Stimulated activated CD8-positive, alpha-beta memory T cell treated with anti-CD3 and anti-CD28 coated beads, Interleukin-15, amount 100 ng/mL, for 48 hours (primary cell): ENCODE measurements at regions not wholly inside any gene's neighbourhood (a gene's known extent, or its start where the extent isn't known, plus 50 kb on each side); places are given as distances from the start of the nearest gene placed in this dataset.
"Not testable (repeated sequence)": the region's sequence is repeated elsewhere in the genome, so short reads cannot be mapped to it uniquely, and the experiment has no call there.

Experiments
- DNase-seq, 2 donors: peaks; one replicate each; pipeline ENCODE4 v3.0.0-alpha.2; 2020; ENCODE audit warnings: low read depth in 2 of 2

GRCh38 chr3:69485489-69485888 is 99.6 kb upstream of the FRMD4B start:
- DNase-seq: no peak

GRCh38 chr3:69484507-69485393 is 98.9 kb upstream of the FRMD4B start:
- DNase-seq: no peak

GRCh38 chr3:69483449-69483848 is 97.6 kb upstream of the FRMD4B start:
- DNase-seq: no peak

- DNase-seq: not testable (repeated sequence)
Measured at GRCh38 chr3:69480986-69481385, 95.1 kb upstream of the FRMD4B start.

- no peak for DNase-seq
Measured at GRCh38 chr3:69474186-69474585, 88.3 kb upstream of the FRMD4B start.

- no peak for DNase-seq
Measured at GRCh38 chr3:69472093-69472492, 86.2 kb upstream of the FRMD4B start.

GRCh38 chr3:69463531-69463930 is 77.6 kb upstream of the FRMD4B start:
- DNase-seq: no peak

GRCh38 chr3:69462826-69463100 is 76.9 kb upstream of the FRMD4B start:
- no peak for DNase-seq

GRCh38 chr3:69462022-69462825 is 76.3 kb upstream of the FRMD4B start:
- DNase-seq: no peak

GRCh38 chr3:69460034-69460433 is 74.1 kb upstream of the FRMD4B start:
- DNase-seq: no peak

- DNase-seq: no peak
Measured at GRCh38 chr3:69458803-69459365, 73.0 kb upstream of the FRMD4B start.

GRCh38 chr3:69456631-69457030 is 70.7 kb upstream of the FRMD4B start:
- no peak for DNase-seq

- DNase-seq: no peak
Measured at GRCh38 chr3:69454204-69454787, 68.4 kb upstream of the FRMD4B start.

- no peak for DNase-seq
Measured at GRCh38 chr3:69452295-69452694, 66.4 kb upstream of the FRMD4B start.

GRCh38 chr3:69451594-69451993 is 65.7 kb upstream of the FRMD4B start:
- no peak for DNase-seq

GRCh38 chr3:69448877-69449276 is 63.0 kb upstream of the FRMD4B start:
- no peak for DNase-seq

- no peak for DNase-seq
Measured at GRCh38 chr3:69446402-69447072, 60.6 kb upstream of the FRMD4B start.

- DNase-seq: no peak
Measured at GRCh38 chr3:69445498-69445897, 59.6 kb upstream of the FRMD4B start.

- DNase-seq: no peak
Measured at GRCh38 chr3:69445024-69445423, 59.1 kb upstream of the FRMD4B start.

GRCh38 chr3:69443457-69443920 is 57.6 kb upstream of the FRMD4B start:
- DNase-seq: no peak

- no peak for DNase-seq
Measured at GRCh38 chr3:69442771-69443311, 57.0 kb upstream of the FRMD4B start.
